GM18517 (cell line): ENCODE measurements at regions not wholly inside any gene's neighbourhood (a gene's known extent, or its start where the extent isn't known, plus 50 kb on each side); places are given as distances from the start of the nearest gene placed in this dataset.
"Not testable (repeated sequence)": the region's sequence is repeated elsewhere in the genome, so short reads cannot be mapped to it uniquely, and the experiment has no call there.

Experiments used
- ATAC-seq: cut with Tn5 transposase; IDR thresholded peaks from one replicate; pipeline ENCODE4 v1.9.1; 2021; ENCODE audit warnings: mild to moderate bottlenecking, moderate library complexity; ENCODE audit not compliant: unreplicated experiment

GRCh38 chr3:191148131-191148530 lies 50.9 kb upstream of the OSTN start:
- no peak for ATAC-seq

GRCh38 chr3:191143224-191143623 lies 55.8 kb upstream of the OSTN start:
- no peak for ATAC-seq

GRCh38 chr3:191141728-191142127 lies 57.3 kb upstream of the OSTN start:
- ATAC-seq, result no peak

GRCh38 chr3:191139736-191140135 lies 59.3 kb upstream of the OSTN start:
- ATAC-seq, result peak; percentile 40

- ATAC-seq, result peak; percentile 51
Observed at GRCh38 chr3:191138937-191139336, 60.1 kb upstream of the OSTN start.

- ATAC-seq, result no peak
Observed at GRCh38 chr3:191137708-191138107, 61.3 kb upstream of the OSTN start.

GRCh38 chr3:191136347-191136746 lies 62.7 kb upstream of the OSTN start:
- no peak for ATAC-seq

- ATAC-seq, result no peak
Observed at GRCh38 chr3:191135175-191135574, 63.9 kb upstream of the OSTN start.

GRCh38 chr3:191133359-191133758 lies 65.7 kb upstream of the OSTN start:
- no peak for ATAC-seq

GRCh38 chr3:191131305-191131704 lies 67.7 kb upstream of the OSTN start:
- ATAC-seq, result no peak

GRCh38 chr3:191124891-191125290 lies 74.2 kb upstream of the OSTN start:
- not testable (repeated sequence) for ATAC-seq

GRCh38 chr3:191123946-191124345 lies 75.1 kb upstream of the OSTN start:
- ATAC-seq, result no peak

- ATAC-seq, result no peak
Observed at GRCh38 chr3:191123231-191123630, 75.8 kb upstream of the OSTN start.

- no peak for ATAC-seq
Observed at GRCh38 chr3:191120447-191121298, 78.4 kb upstream of the OSTN start.

- ATAC-seq, result peak; percentile 78
Observed at GRCh38 chr3:191119415-191120295, 79.4 kb upstream of the OSTN start.

- no peak for ATAC-seq
Observed at GRCh38 chr3:191111722-191112121, 87.3 kb upstream of the OSTN start.

GRCh38 chr3:191105418-191105817 lies 93.6 kb upstream of the OSTN start:
- ATAC-seq, result no peak

GRCh38 chr3:191100516-191100915 lies 98.5 kb upstream of the OSTN start:
- no peak for ATAC-seq

GRCh38 chr3:191094057-191094845 lies 104.8 kb upstream of the OSTN start:
- ATAC-seq, result no peak

GRCh38 chr3:191087391-191087790 lies 111.7 kb upstream of the OSTN start:
- no peak for ATAC-seq

GRCh38 chr3:191085091-191085490 lies 114.0 kb upstream of the OSTN start:
- no peak for ATAC-seq
